Gastrocnemius medialis (tissue), 4 donors: ENCODE measurements at regions not wholly inside any gene's neighbourhood (a gene's known extent, or its start where the extent isn't known, plus 50 kb on each side); places are given as distances from the start of the nearest gene placed in this dataset.

Experiments
- ATAC-seq, 2 donors: fragments of 150-250 bp; one replicate each; pipeline ENCODE4 v1.9.1; 2016
- DNase-seq, 2 donors: peaks; one replicate each; pipeline ENCODE4 v3.0.0-alpha.2; 2019
- H3K27ac ChIP-seq, 4 donors: fragments of 200-600 bp; sonication (generic); 1 replicate in 1 of 4; 2 replicates in 3 of 4; pipeline ENCODE4 v1.5.1; 2016 to 2018; ENCODE audit warnings: mild to moderate bottlenecking in 2 of 4, moderate library complexity in 1 of 4
- H3K27me3 ChIP-seq, 3 donors: fragments of 200-600 bp; sonication (generic) in 2 of 3; 1 replicate in 1 of 3; 2 replicates in 2 of 3; pipeline versions ENCODE4 v1.5.1 to v1.6.0; 2016 to 2019; ENCODE audit warnings: mild to moderate bottlenecking in 1 of 3, moderate library complexity in 1 of 3
- H3K36me3 ChIP-seq, 2 donors: fragments of 200-600 bp; sonication (generic) in 1 of 2; one replicate each; pipeline ENCODE4 v1.5.1; 2017 to 2018
- H3K4me1 ChIP-seq, 2 donors: fragments of 200-600 bp; sonication (generic) in 1 of 2; one replicate each; pipeline ENCODE4 v1.5.1; 2016 to 2017; ENCODE audit warnings: mild to moderate bottlenecking in 2 of 2
- H3K4me3 ChIP-seq, 4 donors: fragments of 200-600 bp; sonication (generic) in 3 of 4; 1 replicate in 1 of 4; 2 replicates in 3 of 4; pipeline ENCODE4 v1.5.1; 2016 to 2019; ENCODE audit warnings: mild to moderate bottlenecking in 2 of 4
- H3K9me3 ChIP-seq, 3 donors: fragments of 200-600 bp; sonication (generic) in 2 of 3; 1 replicate in 1 of 3; 2 replicates in 2 of 3; pipeline ENCODE4 v1.5.1; 2016 to 2019
- POLR2A ChIP-seq, 2 donors: fragments of 450-650 bp; IDR thresholded peaks; one replicate each; pipeline ENCODE4 v1.6.1; 2017; ENCODE audit warnings: antibody characterized with exemption in 2 of 2, mild to moderate bottlenecking in 2 of 2, moderate library complexity in 2 of 2
- in situ Hi-C, 4 donors: fragments of 200-750 bp; cut with MboI; loops; one replicate each; pipeline versions ENCODE4 v1.15.0 to v1.8.0; 2017; ENCODE audit warnings: low sequenced_read_pairs in 4 of 4
- intact Hi-C: fragments of 100-400 bp; cut with DNase I; formaldehyde crosslinking; loops from one replicate; pipeline ENCODE4 v1.15.1; 2023; ENCODE audit warnings: low total_unique reads
- TF ChIP-seq, protein P1 (sequence below), 5 experiments: fragments of 450-650 bp in 3 of 5; fragments of 200-600 bp in 2 of 5; sonication (generic) in 2 of 5; IDR thresholded peaks in 4 of 5; conservative IDR thresholded peaks in 1 of 5; 1 replicate in 4 of 5; 2 replicates in 1 of 5; pipeline ENCODE4 v1.5.1; 2016 to 2019; ENCODE audit warnings: antibody characterized with exemption in 5 of 5, mild to moderate bottlenecking in 3 of 5, moderate library complexity in 3 of 5

DNA sequence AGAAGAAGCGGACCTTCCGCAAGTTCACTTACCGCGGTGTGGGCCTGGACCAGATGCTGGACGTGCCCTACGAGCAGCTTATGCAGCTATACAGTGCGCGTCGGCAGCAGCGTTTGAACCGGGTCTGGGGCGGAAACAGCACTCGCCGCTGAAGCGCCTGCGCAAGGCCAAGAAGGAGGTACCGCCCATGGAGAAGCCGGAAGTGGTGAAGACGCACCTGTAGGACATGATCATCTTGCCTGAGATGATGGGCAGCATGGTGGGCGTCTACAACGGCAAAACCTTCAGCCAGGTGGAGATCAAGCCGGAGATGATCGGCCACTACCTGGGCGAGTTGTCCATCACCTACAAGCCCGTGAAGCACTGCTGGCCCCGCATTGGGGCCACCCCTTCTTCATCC is 390.4 kb upstream of the MEIS2 start:
- Histone ChIP-seq H3K4me3 (no peak overlapping the region), H3K36me3 (no peaks in the 10 kb centered on the region), H3K9me3 (no peaks in the 10 kb centered on the region), H3K27me3 (no peaks in the 10 kb centered on the region), H3K4me1 (no peaks in the 10 kb centered on the region), H3K27ac (no peak overlapping the region)
- intact Hi-C loops (no loop called here), in situ Hi-C loops (no loop called here)
- ATAC-seq (no peak), DNase-seq (no peak)
- TF ChIP-seq, protein P1, sequence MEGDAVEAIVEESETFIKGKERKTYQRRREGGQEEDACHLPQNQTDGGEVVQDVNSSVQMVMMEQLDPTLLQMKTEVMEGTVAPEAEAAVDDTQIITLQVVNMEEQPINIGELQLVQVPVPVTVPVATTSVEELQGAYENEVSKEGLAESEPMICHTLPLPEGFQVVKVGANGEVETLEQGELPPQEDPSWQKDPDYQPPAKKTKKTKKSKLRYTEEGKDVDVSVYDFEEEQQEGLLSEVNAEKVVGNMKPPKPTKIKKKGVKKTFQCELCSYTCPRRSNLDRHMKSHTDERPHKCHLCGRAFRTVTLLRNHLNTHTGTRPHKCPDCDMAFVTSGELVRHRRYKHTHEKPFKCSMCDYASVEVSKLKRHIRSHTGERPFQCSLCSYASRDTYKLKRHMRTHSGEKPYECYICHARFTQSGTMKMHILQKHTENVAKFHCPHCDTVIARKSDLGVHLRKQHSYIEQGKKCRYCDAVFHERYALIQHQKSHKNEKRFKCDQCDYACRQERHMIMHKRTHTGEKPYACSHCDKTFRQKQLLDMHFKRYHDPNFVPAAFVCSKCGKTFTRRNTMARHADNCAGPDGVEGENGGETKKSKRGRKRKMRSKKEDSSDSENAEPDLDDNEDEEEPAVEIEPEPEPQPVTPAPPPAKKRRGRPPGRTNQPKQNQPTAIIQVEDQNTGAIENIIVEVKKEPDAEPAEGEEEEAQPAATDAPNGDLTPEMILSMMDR (IDR thresholded peaks at IDR 0.05 in 4 of 5, conservative IDR thresholded peaks at IDR 0.05 in 1 of 5) = no peak
- TF ChIP-seq POLR2A (IDR thresholded peaks at IDR 0.05) = no peak

DNA sequence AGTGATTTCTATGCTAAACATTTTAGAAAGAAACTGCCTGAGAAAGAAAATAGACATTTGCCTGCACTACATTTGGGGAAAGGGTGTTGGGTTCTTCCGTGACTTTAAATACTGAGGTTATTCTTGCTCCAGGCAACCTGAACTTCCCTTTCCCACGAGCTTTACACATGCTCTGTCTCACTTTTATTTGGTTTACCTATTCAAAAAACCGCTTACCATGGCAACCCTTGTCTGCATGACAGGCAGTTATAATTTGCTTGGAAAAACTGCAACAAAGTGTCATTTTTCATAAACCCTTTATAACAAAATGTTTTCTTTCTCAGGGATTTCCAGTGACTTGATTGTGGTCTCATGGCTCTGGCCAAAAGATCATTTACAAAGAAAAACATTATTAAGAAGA is 416.3 kb upstream of the MEIS2 start:
- no peak for TF ChIP-seq POLR2A (IDR thresholded peaks at IDR 0.05)
- TF ChIP-seq, protein P1 (IDR thresholded peaks at IDR 0.05 in 4 of 5, conservative IDR thresholded peaks at IDR 0.05 in 1 of 5) = no peak
- intact Hi-C loops (no loop called here), in situ Hi-C loops (no loop called here)
- Histone ChIP-seq H3K9me3 (peaks cover 0 to 4% (median 0%) of the 10 kb centered on the region in 3 donors), H3K27ac (no peak overlapping the region), H3K27me3 (no peaks in the 10 kb centered on the region), H3K4me3 (no peak overlapping the region), H3K4me1 (no peaks in the 10 kb centered on the region), H3K36me3 (no peaks in the 10 kb centered on the region)
- ATAC-seq (no peak), DNase-seq (no peak)

DNA sequence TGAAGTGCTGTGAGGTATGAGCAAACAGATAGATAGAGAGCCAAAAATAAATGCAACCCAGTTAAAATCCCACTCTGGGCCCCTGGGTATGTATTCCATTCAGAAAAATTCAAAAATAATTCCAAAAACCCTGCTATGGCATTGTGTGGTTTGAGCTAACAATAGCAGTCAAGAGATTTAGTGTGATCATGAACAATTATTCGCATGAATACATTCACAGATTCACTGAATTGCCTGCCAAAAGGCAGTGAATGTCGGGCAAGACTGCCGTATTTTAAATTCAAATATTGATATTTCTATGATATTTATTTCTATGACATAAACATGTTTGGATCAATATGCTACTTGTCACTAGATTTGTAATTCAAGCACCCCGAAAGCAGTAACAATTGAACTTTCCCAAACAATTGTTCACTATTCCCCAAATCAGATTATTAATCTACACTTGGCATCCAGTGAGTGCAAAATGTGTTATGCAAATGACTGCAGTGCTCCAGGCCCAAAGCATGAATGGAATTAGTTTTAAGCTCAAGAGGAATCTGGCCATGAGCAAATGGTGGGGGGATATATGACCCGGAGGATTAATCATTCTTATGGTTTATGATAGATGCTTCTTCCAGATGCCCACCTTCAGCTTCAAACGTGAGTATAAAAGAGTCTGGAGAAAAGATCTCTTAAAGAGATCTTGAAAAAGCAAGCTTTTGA is 417.0 kb upstream of the MEIS2 start:
- intact Hi-C loops (no loop called here), in situ Hi-C loops (no loop called here)
- no peaks in the 10 kb centered on the region for H3K4me1 ChIP-seq
- no peak for DNase-seq
- ATAC-seq = no peak
- no peaks in the 10 kb centered on the region for H3K27me3 ChIP-seq
- H3K4me3 ChIP-seq = no peak overlapping the region
- H3K9me3 ChIP-seq = peaks cover 0 to 4% (median 0%) of the 10 kb centered on the region in 3 donors
- H3K36me3 ChIP-seq = no peaks in the 10 kb centered on the region
- TF ChIP-seq POLR2A (IDR thresholded peaks at IDR 0.05) = no peak
- TF ChIP-seq, protein P1 (IDR thresholded peaks at IDR 0.05 in 4 of 5, conservative IDR thresholded peaks at IDR 0.05 in 1 of 5) = no peak
- H3K27ac ChIP-seq = no peak overlapping the region

DNA sequence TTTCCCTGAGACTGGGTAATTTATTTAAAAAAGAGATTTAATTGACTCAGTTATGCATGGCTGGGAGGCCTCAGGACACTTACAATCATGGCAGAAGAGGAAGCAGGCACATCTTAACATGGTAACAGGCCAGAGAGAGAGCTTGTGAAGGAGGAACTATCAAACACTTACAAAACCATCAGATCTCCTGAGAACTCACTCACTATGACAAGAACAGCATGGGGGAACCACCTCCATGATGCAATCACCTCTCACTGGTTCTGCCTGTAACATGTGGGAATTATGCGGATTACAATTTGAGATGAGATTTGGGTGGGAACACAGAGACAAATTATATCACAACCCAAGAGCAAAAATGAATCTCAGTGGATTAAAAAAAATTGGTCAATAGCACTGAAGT is 416.0 kb upstream of the TMCO5A start:
- Histone ChIP-seq H3K9me3 (peaks cover 0 to 4% (median 0%) of the 10 kb centered on the region in 3 donors), H3K4me1 (no peaks in the 10 kb centered on the region), H3K27ac (no peak overlapping the region), H3K27me3 (no peaks in the 10 kb centered on the region), H3K4me3 (no peak overlapping the region), H3K36me3 (no peaks in the 10 kb centered on the region)
- in situ Hi-C loops = no loop called here
- DNase-seq (no peak), ATAC-seq (no peak)
- TF ChIP-seq POLR2A (IDR thresholded peaks at IDR 0.05) = no peak
- TF ChIP-seq, protein P1 (IDR thresholded peaks at IDR 0.05 in 4 of 5, conservative IDR thresholded peaks at IDR 0.05 in 1 of 5) = no peak
- intact Hi-C loops = no loop called here

GRCh38 chr15:37520026-37520425 is 414.4 kb upstream of the TMCO5A start:
- in situ Hi-C loops = no loop called here
- intact Hi-C loops = no loop called here
- ATAC-seq (no peak), DNase-seq (no peak)
- H3K27ac ChIP-seq = no peak overlapping the region
- TF ChIP-seq, protein P1 (IDR thresholded peaks at IDR 0.05 in 4 of 5, conservative IDR thresholded peaks at IDR 0.05 in 1 of 5) = no peak
- TF ChIP-seq POLR2A (IDR thresholded peaks at IDR 0.05) = no peak
- no peak overlapping the region for H3K4me3 ChIP-seq
- no peaks in the 10 kb centered on the region for H3K36me3 ChIP-seq
- H3K9me3 ChIP-seq = peaks cover 0 to 4% (median 0%) of the 10 kb centered on the region in 3 donors
- no peaks in the 10 kb centered on the region for H3K27me3 ChIP-seq
- H3K4me1 ChIP-seq = no peaks in the 10 kb centered on the region
